C4-2B (cell line): ENCODE measurements at regions not wholly inside any gene's neighbourhood (a gene's known extent, or its start where the extent isn't known, plus 50 kb on each side); places are given as distances from the start of the nearest gene placed in this dataset.

Experiments used
- H3K27ac ChIP-seq: fragments of 450-650 bp; 2 replicates; pipeline ENCODE4 v1.5.1; 2017
- ZFX ChIP-seq: fragments of 450-650 bp; IDR thresholded peaks from 2 replicates; pipeline ENCODE4 v1.6.1; 2017
- TF ChIP-seq, protein P1 (sequence below): fragments of 450-650 bp; conservative IDR thresholded peaks from 2 replicates; pipeline ENCODE4 v1.5.1; 2017; ENCODE audit warnings: mild to moderate bottlenecking

DNA sequence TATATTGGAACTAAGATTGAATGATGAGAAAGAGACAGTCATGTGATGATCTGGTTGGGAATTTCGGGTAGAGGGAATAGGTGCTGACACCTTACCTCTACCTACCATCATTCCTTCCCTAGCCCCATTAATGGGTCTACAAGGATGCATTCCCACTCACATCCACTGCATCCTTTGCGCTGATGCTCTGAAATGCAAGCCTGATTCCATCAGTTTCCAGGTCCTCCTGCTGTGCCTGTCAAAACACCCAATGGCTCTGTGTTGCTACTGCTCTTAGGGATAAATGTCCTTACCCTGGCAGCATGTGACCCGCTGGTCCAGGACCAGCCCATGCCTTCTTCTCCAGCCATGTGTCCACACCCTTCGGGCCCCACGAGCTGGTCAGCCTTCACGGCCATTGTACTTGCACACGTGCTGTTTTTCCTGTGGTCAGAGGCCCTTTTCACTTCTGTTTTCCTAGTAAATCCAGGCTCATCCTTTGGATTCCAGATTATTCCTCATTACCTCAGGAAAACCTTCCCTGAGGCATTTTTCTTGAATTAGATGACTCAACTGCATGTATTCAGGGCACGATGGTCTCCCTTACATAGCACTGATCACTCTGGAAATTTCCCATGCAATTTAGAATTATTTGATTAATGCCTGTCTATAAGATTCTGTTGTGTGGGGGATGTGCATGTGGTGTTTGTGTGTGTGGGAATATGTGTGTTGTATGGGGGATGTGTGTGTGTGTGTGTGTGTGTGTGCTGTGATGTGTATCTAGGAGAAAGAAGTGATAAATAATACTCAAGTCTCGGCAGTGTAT is 185.0 kb downstream of the DIRAS2 start:
- H3K27ac ChIP-seq, result no peak overlapping the region
- TF ChIP-seq, protein P1, sequence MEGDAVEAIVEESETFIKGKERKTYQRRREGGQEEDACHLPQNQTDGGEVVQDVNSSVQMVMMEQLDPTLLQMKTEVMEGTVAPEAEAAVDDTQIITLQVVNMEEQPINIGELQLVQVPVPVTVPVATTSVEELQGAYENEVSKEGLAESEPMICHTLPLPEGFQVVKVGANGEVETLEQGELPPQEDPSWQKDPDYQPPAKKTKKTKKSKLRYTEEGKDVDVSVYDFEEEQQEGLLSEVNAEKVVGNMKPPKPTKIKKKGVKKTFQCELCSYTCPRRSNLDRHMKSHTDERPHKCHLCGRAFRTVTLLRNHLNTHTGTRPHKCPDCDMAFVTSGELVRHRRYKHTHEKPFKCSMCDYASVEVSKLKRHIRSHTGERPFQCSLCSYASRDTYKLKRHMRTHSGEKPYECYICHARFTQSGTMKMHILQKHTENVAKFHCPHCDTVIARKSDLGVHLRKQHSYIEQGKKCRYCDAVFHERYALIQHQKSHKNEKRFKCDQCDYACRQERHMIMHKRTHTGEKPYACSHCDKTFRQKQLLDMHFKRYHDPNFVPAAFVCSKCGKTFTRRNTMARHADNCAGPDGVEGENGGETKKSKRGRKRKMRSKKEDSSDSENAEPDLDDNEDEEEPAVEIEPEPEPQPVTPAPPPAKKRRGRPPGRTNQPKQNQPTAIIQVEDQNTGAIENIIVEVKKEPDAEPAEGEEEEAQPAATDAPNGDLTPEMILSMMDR, result no peak
- no peak for TF ChIP-seq ZFX

DNA sequence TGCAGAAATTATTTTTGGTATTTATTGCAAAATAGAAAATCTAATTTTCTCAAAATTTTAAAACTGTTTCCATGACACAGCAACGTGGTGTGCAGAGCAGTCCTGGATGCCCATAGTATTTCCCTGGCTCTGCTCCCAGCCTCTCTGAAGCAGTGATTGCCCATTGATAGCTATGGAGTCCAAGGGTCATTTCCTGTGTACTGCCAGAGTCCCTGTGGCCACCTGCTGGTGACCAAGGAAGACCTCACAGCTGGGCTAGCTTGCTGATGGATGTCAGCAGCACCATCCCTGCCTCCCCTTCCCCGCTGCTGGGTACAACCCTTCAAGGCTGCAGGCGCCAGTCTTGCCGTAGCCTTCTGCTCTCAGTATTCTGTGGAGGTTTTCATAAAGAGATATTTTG is 184.1 kb downstream of the DIRAS2 start:
- TF ChIP-seq ZFX, result no peak
- TF ChIP-seq, protein P1, result peak; percentile 40
- H3K27ac ChIP-seq, result no peak overlapping the region

DNA sequence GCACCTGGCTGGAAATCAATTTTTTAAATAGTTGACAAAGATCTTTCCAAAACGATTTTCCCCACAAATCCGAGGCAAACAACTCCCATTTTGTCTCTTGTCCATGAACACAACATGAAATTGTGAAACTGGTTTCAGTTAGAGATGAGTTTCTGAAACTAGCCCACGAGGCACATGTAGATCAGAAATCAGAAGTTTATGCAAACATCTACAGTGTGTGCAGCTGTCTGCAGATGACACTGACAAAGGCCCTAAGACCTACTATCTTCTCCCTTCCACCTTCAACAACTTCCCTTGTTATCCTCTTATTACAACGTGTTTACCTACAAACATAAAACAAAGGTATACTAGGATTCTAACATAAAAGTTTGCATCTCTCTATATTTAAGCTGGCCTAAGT is 183.3 kb downstream of the DIRAS2 start:
- TF ChIP-seq, protein P1, result no peak
- no peak for TF ChIP-seq ZFX
- H3K27ac ChIP-seq, result no peak overlapping the region

DNA sequence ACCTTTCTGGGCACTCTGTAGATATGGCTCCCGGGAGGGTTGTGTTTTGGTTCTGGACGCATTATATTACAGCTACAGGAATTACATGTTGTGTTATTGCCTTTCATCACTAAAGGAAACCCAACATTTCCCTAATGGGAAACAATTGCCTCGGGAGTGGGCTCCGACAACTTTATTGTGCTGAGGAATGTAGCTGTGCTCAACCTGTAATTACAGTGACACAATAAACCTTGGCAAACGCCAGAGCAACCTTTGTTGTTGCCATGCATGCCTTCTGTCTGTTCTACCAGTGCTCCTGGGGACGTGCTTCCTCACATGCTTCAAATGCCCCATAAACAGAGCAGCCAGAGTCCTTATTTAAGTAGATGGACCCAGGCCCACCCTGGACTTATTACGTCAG is 182.4 kb downstream of the DIRAS2 start:
- no peak overlapping the region for H3K27ac ChIP-seq

DNA sequence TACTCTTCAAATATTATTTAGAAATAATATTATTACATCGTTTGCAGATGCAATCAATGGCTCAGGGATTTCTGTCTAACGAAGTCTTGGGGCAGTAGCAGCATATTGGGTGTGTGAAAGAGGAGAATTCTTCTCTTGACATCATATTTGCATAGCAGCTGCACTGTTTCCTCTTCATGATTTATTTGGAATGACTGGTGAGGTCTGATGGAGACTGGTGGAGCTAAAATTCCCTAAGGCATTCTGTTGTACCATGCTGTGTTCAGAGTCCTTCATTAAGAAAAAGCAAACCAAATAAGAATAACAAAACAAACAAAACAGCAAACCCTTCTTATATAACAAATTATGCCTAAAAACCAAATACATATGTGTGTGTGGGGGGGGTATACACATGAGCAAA is 177.6 kb downstream of the DIRAS2 start:
- no peak overlapping the region for H3K27ac ChIP-seq
- TF ChIP-seq, protein P1, result no peak

More for the DNA sequence above, 182.4 kb downstream of the DIRAS2 start:
- no peak for TF ChIP-seq ZFX
- TF ChIP-seq, protein P1, result no peak

DNA sequence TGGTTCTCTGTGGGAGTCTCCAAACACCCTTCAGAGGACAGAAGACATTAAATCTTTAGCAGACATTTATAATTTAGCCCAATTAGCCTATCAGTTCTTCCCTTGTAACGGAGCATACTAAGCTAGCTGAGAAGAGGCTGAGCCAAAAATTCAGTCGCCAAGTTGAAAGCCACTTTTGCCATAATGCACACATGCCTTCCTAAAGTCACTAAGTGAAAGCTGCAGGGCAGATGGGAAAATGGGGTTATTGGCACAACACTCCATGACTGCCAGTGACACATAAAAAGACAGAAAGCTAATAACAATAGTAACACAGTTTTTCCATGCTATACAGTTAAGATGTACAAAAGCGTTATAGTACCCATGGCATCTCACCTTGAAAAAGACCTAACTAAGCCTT is 176.2 kb downstream of the DIRAS2 start:
- H3K27ac ChIP-seq, result no peak overlapping the region
- TF ChIP-seq ZFX, result no peak
- TF ChIP-seq, protein P1, result no peak

DNA sequence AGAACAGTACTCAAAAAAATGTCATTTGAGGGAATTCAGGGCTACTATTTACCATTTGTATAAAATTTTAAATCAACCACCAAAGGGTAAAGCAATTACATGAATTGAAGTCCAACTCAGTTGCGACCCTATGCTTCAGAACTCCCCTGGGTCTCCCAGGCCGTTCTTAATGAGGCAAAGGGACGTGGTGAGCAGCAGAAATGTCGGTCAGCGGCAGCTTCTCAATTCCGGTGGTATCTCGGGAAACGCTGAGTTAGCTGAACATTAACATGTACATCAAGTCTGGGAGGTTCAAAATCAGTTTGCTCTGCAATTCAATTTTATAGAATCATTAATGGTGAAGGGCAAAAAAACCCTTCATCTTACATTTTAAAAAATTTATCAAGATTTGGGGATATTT is 173.2 kb downstream of the DIRAS2 start:
- H3K27ac ChIP-seq, result no peak overlapping the region
- TF ChIP-seq, protein P1, result no peak
- no peak for TF ChIP-seq ZFX
